ENCODE measurements at regions not wholly inside any gene's neighbourhood (a gene's known extent, or its start where the extent isn't known, plus 50 kb on each side); places are given as distances from the start of the nearest gene placed in this dataset.

GRCh38 chr9:80059979-80060378 lies 488.2 kb downstream of the TLE4 start:
- no peak for DNase-seq (ENCODE audit: missing footprints)
- intact Hi-C loops (cut with DNase I): no loop called here
- ATAC-seq: no peak

DNA sequence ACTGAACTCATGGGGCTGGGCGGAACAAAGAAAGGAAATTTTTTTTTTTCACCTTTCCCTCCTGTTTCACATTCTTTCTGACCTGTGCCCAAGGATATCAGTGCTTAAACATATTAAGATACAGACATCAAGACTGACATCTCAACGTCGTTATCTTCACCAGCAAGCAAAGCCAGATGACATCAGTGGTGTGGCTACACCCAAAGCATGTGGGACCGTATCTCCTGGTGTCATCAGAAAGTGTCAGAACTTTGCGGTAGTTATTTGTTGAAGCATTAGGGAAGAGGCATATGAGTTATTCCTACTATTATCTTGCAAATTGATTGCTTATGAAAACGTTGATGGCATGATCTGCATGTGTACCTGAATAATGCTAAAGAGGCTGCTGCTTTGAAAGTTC lies 487.4 kb downstream of the TLE4 start:
- intact Hi-C loops (cut with DNase I): no loop called here
- DNase-seq (ENCODE audit: missing footprints) (no peak), ATAC-seq (no peak)

- no peak for ATAC-seq
- no peak for DNase-seq (ENCODE audit: missing footprints)
- intact Hi-C loops (cut with DNase I): no loop called here
Observed at GRCh38 chr9:80052830-80053229, 481.1 kb downstream of the TLE4 start.

- ATAC-seq: no peak
- intact Hi-C loops (cut with DNase I): no loop called here
- no peak for DNase-seq (ENCODE audit: missing footprints)
Observed at GRCh38 chr9:80049096-80049782, 477.5 kb downstream of the TLE4 start.

- intact Hi-C loops (cut with DNase I): no loop called here
- ATAC-seq (no peak), DNase-seq (ENCODE audit: missing footprints) (no peak)
Observed at GRCh38 chr9:80046481-80046880, 474.7 kb downstream of the TLE4 start.

GRCh38 chr9:80041821-80042220 lies 470.1 kb downstream of the TLE4 start:
- DNase-seq (ENCODE audit: missing footprints) (no peak), ATAC-seq (no peak)
- intact Hi-C loops (cut with DNase I): no loop called here

DNA sequence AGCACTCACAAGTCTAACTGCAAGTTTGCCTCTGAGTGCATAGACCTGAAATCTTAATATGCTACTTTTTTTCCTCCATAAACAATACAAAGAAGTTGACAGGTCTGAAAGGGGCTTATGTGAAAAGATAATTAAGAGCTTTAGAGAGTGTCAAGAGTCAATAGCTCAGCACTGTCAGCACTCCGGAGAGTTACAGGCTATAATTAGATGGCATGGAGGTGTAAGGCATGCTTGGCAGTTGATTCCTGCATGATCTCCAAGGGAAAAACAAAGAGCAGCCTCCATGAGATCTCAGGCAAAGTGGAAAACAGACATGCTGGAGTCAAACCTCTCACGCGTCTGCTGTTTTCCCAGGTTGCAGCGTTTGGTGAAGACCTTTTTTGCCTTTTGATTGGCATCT lies 468.7 kb downstream of the TLE4 start:
- no peak for DNase-seq (ENCODE audit: missing footprints)
- intact Hi-C loops (cut with DNase I): no loop called here
- ATAC-seq: peak; percentile 81

DNA sequence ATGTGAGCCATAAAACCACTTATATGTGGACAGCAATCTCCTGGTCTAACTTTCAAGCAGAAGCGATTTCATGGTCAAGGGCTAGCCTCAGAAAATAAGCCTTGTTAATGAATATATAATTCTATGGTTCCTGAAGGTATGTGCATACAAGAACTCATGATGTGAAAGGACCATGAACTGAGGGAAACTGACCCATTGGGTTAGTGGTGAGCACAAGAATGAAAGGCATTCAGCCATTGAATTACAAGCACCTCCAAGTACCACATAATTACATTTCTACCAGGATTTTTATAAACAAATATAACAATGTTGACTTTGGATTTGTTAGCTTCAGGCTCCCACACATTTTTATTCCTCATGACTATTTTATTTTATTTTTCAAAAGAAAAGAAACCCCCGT lies 459.0 kb downstream of the TLE4 start:
- no peak for ATAC-seq
- DNase-seq (ENCODE audit: missing footprints): no peak
- intact Hi-C loops (cut with DNase I): no loop called here

DNA sequence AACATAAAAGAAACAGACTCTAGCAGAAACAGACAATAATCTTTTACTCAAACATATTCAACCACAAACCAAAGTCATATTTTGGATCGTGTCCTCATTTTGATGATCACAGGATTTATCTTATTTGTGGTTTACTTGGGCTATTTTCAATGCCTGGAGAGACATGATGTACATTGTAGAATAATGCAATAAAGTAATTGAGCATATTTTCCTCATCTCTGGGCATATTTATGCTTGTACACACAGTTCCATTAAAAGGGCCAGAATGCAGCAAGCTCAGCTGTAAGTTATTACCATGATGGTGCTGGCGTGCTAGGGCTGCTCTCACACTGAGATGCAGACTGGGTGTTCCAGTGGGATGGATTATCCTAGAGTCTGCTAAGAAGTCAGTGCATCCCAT lies 456.7 kb downstream of the TLE4 start:
- no peak for ATAC-seq
- intact Hi-C loops (cut with DNase I): no loop called here
- no peak for DNase-seq (ENCODE audit: missing footprints)

DNA sequence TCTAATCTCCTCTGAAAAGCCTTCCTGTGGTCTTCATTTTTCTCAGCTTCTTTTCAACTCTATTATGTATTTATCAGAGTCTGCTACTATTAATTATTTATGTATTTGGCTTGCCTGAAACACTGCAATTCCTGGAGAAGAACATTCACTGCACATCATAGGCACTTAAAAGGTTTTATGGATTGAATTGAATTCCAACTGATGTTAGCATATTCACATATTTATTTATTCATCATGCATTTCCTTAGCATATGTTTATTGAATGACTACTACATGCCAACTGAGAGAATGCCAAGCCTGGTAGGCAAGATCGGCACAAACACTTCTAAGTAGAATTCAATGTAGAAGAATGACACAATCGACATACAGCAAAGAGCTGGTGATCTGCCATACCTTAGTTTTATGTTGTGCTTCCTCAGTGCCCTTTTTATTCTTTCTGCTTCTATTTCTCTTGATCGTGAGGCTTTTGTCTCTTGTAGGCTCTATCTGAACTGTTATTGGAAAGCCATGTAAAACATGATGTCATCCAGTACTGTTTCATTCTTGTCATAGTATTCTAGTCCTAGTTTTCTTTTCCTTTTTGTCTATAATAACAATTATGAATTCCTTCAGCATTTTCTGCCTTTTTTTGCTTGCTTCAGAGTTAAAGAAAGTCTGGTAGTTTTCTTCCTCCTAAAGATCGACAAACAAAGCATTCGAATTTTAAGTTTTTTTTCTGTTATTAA lies 454.2 kb downstream of the TLE4 start:
- no peak for ATAC-seq
- intact Hi-C loops (cut with DNase I): no loop called here
- DNase-seq (ENCODE audit: missing footprints): no peak

GRCh38 chr9:80025131-80025530 lies 453.4 kb downstream of the TLE4 start:
- no peak for DNase-seq (ENCODE audit: missing footprints)
- no peak for ATAC-seq
- intact Hi-C loops (cut with DNase I): no loop called here

DNA sequence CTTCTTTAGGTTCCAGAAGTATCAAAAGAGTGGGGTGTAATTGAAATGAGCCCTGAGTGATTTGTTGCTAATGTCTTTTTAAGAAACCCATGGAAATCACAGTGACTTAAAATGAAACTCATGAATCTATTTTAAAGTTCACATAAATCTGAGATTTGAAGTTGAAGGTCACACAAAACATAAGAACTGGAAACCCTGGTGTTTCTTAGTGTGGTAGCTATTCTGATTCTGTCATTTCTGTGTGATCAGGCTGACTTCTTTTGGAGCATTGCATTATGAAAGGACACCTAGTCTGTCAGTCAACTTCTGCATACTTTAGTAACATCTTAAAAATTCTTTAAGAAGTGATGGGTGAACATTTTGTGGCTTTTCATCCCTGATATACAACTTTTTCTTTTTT lies 448.8 kb downstream of the TLE4 start:
- no peak for DNase-seq (ENCODE audit: missing footprints)
- intact Hi-C loops (cut with DNase I): no loop called here
- no peak for ATAC-seq

DNA sequence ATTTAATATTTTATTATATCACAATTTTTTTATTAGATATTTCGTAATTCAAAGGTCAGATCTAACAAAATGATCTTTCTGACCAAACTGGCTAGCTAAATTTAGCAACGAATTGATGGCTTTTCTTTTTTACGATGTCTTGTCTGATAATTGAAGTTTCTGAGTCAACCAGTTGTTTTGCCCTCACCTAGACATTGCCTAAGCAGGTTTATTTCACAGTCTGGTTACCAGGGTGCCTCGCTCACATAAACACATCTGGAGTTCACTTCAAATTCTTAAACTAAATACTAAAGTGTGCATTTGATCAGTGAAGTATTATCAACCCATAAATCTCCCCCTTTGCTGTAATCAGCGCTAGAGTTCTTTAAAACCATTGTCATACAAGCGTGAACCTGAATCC lies 448.3 kb downstream of the TLE4 start:
- DNase-seq (ENCODE audit: missing footprints) (no peak), ATAC-seq (no peak)
- intact Hi-C loops (cut with DNase I): no loop called here

DNA sequence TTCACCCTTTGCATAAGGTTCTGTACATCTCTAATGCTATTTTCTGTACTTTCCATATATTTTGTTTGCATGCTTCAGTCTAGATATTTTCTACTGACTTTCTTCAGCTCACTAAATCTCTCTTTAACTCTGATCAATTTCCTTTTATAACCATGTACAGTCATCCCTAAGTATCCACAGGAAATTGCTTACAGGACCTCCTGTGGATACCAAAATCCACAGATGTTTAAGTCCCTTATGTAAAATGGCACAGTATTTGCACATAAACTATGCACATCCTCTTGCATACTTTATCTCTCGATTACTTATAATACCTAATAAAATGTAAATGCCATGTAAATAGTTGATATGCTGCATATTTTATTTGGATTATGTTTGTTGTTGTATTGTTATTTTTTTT lies 442.1 kb downstream of the TLE4 start:
- no peak for ATAC-seq
- intact Hi-C loops (cut with DNase I): no loop called here
- no peak for DNase-seq (ENCODE audit: missing footprints)

GRCh38 chr9:80012557-80013330 lies 441.0 kb downstream of the TLE4 start:
- intact Hi-C loops (cut with DNase I): no loop called here
- ATAC-seq: no peak

GRCh38 chr9:80009204-80009603 lies 437.4 kb downstream of the TLE4 start:
- intact Hi-C loops (cut with DNase I): no loop called here
- no peak for DNase-seq (ENCODE audit: missing footprints)
- ATAC-seq: no peak

More at GRCh38 chr9:80012557-80013330, 441.0 kb downstream of the TLE4 start:
- no peak for DNase-seq (ENCODE audit: missing footprints)

DNA sequence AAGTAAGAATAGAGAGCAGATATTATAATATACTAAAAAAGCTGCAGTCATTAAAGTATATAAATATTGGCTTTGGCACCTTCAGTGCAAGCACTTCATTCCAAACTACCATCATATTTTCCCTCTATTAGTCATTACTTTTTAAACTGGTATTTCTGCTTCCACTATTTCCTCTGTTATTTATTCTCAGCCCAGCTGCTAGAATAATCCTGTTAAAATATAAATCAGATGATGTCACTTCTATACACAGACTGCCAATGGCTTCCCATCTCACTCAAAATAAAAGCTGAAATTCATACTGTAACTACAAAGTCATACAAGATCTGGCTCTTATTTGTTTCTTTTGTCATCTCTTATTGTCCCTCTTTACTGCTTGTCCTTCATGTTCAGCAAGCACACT lies 432.9 kb downstream of the TLE4 start:
- no peak for DNase-seq (ENCODE audit: missing footprints)
- intact Hi-C loops (cut with DNase I): no loop called here
- ATAC-seq: no peak

- ATAC-seq: no peak
- intact Hi-C loops (cut with DNase I): no loop called here
- DNase-seq (ENCODE audit: missing footprints): no peak
Observed at GRCh38 chr9:79990536-79990935, 418.8 kb downstream of the TLE4 start.

DNA sequence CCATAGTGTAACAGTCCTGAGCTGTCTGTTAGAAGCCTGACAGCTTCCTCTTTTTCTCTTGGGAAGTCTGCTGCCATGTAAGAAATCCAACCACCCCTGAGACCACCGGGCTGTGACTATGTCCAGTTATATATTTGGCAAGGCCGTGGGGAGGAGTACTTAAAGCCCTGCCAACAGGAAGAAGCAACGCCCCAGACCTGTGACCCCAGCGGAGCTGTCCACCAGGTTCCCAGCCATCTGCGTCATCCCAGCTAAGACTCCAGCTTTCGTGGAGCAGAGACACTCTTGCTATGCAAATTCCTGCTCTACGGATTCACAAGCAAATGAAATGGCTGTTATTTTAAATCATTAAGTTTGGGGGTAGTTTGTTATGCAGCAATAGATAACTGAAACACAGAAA lies 417.3 kb downstream of the TLE4 start:
- no peak for DNase-seq (ENCODE audit: missing footprints)
- intact Hi-C loops (cut with DNase I): no loop called here
- no peak for ATAC-seq

GRCh38 chr9:79988126-79988525 lies 416.4 kb downstream of the TLE4 start:
- ATAC-seq: peak; percentile 34
- no peak for DNase-seq (ENCODE audit: missing footprints)
- intact Hi-C loops (cut with DNase I): no loop called here
